ENCODE measurements at regions not wholly inside any gene's neighbourhood (a gene's known extent, or its start where the extent isn't known, plus 50 kb on each side); places are given as distances from the start of the nearest gene placed in this dataset.

DNA sequence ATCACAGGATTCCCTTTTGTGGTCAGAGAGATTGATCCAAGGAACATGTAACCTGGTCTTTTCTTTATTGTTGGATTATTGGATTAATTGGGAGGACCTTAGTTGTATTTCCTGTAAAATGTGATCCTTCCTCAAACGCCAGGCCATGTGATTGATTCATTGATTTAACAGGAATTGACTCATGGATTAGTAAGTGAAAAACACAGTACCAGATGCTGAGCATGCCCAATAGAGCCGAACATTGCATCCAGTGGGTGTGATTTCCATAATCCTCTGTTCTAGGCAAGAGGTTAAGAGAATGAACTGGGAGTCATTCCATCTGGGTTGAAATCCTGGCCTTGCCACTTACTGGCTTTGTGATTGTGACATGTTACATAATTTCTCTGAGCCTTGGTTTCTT lies 522.3 kb downstream of the MAT2B start:
- no peak for DNase-seq (ENCODE audit: low spot score)

DNA sequence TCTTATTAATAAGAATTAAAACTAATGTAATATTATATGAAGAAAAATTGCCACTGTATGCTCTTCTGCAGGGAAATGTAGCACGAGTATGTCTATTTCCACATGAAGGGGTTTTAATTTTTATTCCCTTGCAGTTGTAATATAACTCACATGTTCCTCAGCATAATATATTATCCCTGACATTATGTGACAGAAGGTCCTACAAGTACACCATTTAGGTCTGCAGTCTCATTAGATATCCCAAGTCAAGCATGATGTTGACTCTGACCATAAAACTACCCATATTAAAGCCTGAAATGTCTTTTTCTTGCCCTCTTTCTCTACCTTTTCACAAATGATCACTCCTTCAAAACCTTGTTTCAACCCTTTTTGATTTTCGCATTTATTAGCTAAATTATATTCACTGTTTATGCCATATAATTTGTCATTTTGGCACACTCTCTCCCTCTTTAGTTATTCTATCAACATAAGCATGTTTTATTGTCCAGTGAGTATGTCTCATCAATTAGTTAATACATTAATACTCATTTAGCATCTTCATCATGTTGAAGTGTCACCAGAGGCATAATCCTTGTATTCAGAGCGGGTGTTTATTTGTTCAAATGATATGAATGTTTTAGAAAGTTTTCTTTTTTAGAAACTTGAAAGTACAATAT lies 532.8 kb downstream of the MAT2B start:
- no peak for DNase-seq (ENCODE audit: low spot score)

DNA sequence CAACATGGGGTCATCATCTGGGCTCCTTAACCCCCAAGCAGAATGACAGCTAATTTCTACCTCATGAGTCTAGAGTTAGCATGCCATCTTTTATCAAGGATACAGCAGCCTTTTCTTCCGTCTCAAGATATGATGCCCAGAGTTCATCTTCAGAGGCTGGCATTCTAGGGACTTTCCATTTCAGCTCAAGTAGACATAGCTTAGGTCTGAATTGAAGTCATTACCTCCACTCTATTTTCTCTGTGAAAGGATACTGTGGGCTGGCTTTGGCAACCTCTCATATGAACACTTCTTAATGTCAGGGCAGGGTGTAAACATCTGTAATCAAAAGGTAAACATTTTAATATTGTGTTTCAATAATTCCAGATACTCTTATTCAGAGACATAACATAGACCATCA lies 535.7 kb downstream of the MAT2B start:
- no peak for DNase-seq (ENCODE audit: low spot score)

GRCh38 chr5:164048359-164048926 lies 543.0 kb downstream of the MAT2B start:
- no peak for DNase-seq (ENCODE audit: low spot score)

DNA sequence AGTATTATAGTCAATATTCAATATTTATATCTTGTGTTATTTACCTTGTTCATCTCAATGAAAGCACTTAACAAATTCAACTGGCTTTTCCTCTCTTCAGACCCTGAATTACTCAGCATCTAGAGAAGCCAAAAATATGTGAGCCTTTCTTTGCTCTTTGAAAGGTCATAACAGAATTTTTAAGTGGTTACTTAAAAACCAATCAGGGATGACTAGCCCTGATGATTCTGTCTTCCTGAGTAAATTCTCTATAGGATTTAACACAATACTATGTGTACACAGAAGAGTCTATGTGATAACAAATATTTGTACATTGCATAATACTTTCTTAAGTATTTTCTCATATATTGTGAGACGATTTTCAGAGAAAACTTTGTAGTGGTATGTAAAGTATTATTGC lies 546.3 kb downstream of the MAT2B start:
- DNase-seq (ENCODE audit: low spot score): no peak

DNA sequence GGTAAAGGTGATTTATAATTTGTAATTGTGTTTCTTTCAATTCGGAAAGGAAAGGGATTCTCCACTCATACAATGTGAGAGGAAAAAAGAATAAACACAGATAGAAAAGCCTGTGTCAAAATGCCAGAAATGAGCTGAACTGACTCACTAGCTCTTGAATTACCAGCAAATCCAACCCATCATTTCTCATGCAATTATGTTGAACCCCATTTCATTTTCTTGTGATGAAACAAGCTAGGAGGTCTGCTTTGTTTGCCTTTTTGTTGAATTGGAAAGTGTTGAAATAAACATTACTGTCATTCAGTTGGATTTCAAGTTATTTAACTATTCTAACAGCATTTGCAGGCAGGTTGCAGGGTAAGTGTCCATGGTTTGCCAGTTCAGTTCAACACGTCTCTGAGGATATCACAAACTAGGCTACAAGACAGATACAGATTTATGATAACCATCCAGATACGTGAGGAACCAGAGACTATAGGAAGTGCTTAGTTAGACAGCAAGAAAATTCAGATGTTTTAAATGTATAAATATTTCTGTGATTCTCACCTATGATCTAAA lies 547.2 kb downstream of the MAT2B start:
- no peak for DNase-seq (ENCODE audit: low spot score)

GRCh38 chr5:164053123-164053522 lies 547.7 kb downstream of the MAT2B start:
- DNase-seq (ENCODE audit: low spot score): no peak

DNA sequence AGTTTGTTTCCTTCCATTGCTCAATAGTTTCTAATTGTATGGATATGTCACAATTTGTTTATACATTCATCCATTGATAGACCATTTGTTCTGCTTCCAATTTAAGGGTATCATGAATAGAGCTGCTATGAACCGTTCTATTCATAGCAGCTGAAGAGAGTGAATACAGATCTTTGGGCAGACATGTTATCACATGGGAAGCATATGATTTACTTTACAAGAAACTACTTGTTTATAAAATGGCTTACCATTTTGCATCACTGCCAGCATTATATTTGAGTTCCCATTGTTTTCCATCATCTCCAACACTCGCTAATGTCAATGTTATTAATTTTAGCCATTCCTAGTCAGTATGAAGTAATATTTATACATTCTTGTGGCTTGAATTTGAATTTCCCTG lies 549.0 kb downstream of the MAT2B start:
- DNase-seq (ENCODE audit: low spot score): no peak

- no peak for DNase-seq (ENCODE audit: low spot score)
These were observed 551.7 kb downstream of the MAT2B start for GRCh38 chr5:164057121-164057520.

DNA sequence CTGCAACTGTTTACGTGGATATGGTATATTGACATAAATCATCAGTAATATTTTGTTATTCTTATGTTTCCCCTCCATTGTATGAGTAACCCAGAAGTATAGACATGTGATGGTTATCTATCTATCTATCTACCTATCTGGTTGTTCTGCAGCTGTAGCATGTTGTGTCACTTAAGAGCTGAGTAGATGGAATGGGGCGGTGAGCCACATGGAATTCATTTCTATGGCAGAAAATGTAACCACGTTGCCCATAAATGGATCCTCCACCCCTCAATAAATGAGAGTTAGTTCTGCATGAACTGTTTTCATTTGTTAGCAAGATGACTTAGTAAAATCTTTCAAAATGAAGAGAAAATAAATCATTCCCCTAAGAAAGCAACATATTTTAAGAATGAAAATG lies 553.2 kb downstream of the MAT2B start:
- no peak for DNase-seq (ENCODE audit: low spot score)

DNA sequence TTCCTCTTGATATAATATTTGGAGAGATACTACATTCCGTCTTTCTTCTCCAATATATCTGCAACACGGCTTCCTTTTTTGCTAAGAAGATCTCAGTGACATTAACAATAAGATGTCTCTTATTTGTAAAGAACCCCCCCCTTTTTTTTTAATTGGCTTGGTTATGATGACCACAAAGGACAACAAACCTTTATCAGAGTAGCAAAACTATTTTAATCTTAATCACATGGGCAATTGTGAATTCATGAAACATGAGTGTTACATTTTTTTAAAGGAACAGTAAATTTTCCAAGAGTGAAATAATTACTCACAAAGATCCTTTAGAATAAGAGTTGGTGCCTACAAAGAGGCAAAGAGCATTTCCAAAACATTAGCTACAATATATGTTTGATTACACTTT lies 554.1 kb downstream of the MAT2B start:
- DNase-seq (ENCODE audit: low spot score): no peak

DNA sequence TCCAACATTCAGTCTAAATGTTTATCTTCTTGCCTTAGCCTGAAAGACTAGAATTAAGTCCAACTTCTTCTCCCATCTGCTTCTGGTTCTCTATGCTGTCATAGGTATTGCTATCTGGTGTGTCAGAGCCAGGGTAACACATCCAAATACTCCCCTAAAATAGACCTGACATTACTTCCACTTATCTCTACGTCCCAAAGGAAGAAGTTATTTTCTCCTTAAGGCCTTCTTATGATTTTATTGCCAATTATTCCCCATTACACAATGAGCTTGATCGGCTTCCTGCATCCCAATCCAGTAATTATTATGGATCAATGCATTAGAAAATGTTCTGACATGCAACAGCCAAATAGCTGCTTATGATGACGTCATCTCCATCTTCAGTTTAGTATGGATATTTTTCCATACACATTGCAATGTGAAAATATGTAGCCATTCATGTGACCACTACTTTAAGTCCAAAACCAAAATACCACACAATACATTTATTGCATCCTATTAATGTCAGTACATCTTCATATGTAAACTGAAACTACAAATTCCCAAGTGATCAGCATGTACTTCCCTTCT lies 555.5 kb downstream of the MAT2B start:
- no peak for DNase-seq (ENCODE audit: low spot score)

DNA sequence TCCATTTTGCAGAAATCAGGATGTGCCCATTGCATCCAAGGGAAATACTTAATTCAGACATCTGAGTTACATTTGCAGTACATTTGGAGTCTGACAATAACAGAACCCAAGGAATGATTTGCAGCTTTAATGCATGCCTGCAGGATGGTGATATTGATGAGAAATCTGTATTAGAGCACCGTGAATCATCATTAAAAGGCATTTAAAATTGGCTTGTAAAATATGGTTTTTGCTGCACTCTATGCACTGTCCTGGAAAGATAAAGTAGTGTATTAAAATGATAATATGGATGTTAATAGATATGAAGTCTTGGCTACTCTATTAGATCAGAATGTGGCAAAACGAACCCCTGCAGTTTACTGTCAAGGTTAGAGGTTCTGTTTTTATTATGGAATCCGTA lies 556.9 kb downstream of the MAT2B start:
- DNase-seq (ENCODE audit: low spot score): no peak

GRCh38 chr5:164065266-164065665 lies 559.8 kb downstream of the MAT2B start:
- DNase-seq (ENCODE audit: low spot score): no peak

GRCh38 chr5:164071671-164072070 lies 566.3 kb downstream of the MAT2B start:
- no peak for DNase-seq (ENCODE audit: low spot score)

DNA sequence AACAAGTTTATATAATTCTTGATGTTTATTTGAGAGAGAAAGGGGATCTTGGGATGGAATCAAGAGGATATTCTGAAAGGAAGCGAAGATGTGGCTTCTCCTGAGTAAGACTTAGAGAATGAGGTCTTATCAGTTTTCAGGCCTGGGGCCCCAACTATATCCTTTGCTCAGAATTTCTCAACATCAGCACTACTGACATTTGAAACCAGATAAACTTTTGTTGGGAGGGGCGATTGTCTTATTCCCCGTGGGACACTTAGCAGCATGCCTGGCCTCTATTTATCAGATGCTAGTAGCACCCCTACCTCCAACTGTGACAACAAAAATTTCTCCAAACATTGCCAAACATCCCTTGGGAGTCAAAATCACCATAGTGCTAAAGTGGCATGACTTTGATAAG lies 567.7 kb downstream of the MAT2B start:
- no peak for DNase-seq (ENCODE audit: low spot score)

GRCh38 chr5:164076556-164076955 lies 571.1 kb downstream of the MAT2B start:
- DNase-seq (ENCODE audit: low spot score): no peak

DNA sequence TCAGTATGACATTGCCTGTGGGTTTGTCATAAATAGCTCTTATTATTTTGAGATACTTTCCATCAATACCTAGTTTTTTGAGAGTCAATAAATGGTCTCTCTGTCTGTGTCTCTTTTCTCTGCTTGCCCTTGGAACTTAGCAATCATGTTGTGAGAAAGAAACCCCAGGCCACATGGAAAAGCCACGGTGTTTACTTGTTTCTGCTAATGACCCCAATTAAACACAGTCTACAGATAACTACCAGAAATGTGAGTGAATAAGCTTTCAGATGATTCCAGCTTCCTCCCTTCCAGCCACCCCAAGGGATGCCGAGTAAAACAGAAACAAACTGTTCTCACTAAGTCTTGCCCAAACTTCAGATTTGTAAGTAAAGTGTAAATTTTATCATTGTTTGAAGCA lies 584.9 kb downstream of the MAT2B start:
- DNase-seq (ENCODE audit: low spot score): no peak

- DNase-seq (ENCODE audit: low spot score): no peak
These were observed 586.4 kb downstream of the MAT2B start for GRCh38 chr5:164091836-164092235.

DNA sequence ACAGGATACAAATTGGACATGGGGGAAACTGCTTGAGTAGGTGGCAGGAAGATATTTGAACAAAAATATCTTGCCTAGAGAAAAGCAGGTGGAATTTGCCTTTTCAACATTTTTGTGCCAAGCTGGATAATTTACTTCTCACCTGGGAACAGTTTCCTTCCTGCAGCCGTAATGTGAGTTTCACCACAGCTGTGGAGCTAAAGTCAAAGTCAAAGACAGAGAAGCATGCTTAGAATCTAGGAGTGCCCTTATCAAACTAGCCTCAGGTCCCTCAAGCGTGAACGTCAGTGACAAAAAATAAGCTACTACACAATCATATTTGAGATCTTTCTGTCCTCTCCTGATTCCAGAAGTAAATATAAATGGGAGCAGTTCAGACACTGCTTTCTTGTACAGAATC lies 588.9 kb downstream of the MAT2B start:
- DNase-seq (ENCODE audit: low spot score): no peak

GRCh38 chr5:164097749-164098148 lies 592.3 kb downstream of the MAT2B start:
- peak; percentile 22 for DNase-seq (ENCODE audit: low spot score)

- no peak for DNase-seq (ENCODE audit: low spot score)
These were observed 593.1 kb downstream of the MAT2B start for GRCh38 chr5:164098531-164098930.

DNA sequence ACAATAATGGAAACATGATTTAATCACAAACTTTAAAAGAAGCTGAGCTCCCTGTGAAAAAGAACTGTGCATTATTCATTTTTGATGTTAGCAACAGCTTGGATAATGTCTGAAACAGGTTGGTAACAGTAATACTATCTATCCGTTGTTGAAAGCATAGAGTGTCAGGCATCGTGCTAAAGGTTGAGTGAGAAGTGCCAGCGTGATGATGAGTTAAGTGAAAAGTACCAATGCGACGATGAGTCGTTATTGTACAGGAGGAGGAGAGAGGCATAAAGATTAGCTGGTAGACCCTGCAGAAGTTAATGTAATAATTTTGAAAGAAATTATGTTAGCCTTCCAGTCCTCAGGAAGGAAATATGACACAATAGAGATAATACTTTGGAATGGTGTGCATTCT lies 593.6 kb downstream of the MAT2B start:
- DNase-seq (ENCODE audit: low spot score): no peak

GRCh38 chr5:164115420-164115819 lies 610.0 kb downstream of the MAT2B start:
- DNase-seq (ENCODE audit: low spot score): no peak
